ENCODE measurements at regions not wholly inside any gene's neighbourhood (a gene's known extent, or its start where the extent isn't known, plus 50 kb on each side); places are given as distances from the start of the nearest gene placed in this dataset.

DNA sequence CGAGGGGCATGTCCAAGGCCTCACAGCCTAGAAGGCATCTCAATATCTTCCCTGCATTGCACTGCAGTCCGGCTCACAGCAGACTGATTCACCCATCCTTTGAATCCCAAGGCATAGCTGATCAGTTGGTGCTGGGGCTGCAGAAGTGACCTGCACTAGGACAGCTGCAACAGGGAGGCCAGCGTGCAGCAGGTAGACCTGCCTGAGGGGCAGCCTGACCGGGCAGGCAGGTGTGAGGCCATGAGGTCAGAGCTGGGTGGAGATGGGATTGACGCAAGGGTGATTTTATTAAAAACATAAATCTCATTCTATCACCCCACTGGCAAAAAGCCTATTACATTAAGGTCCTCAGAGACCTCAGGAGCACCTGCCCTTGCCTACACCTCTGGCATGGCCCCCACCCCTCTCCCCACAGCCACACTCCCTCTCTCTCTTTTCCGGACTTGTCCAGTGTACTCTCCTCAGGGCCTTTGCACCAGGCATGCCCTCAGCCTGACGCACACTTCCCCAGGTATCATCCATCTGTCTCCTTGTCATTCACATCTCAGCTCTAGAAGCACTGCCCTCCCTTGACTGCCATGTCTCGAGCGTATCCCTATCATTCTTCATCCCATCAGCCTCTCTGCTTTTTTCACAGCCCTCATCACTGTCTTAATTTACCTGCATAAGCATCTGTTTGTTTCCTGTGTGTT lies 63.5 kb upstream of the WIPF1 start:
- TF ChIP-seq, protein P1, sequence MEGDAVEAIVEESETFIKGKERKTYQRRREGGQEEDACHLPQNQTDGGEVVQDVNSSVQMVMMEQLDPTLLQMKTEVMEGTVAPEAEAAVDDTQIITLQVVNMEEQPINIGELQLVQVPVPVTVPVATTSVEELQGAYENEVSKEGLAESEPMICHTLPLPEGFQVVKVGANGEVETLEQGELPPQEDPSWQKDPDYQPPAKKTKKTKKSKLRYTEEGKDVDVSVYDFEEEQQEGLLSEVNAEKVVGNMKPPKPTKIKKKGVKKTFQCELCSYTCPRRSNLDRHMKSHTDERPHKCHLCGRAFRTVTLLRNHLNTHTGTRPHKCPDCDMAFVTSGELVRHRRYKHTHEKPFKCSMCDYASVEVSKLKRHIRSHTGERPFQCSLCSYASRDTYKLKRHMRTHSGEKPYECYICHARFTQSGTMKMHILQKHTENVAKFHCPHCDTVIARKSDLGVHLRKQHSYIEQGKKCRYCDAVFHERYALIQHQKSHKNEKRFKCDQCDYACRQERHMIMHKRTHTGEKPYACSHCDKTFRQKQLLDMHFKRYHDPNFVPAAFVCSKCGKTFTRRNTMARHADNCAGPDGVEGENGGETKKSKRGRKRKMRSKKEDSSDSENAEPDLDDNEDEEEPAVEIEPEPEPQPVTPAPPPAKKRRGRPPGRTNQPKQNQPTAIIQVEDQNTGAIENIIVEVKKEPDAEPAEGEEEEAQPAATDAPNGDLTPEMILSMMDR (IDR thresholded peaks at IDR 0.05): no peak
- no peak for TF ChIP-seq POLR2A (IDR thresholded peaks at IDR 0.05; ENCODE audit: low read depth)
- no peak for TF ChIP-seq EP300 (IDR thresholded peaks at IDR 0.05)
